ENCODE measurements at regions not wholly inside any gene's neighbourhood (a gene's known extent, or its start where the extent isn't known, plus 50 kb on each side); places are given as distances from the start of the nearest gene placed in this dataset.

- Histone ChIP-seq H3K9ac (ENCODE audit: insufficient read length, low read depth) (no peak overlapping the region), H3K9me3 (ENCODE audit: insufficient read depth, low read length) (no peaks in the 10 kb centered on the region), H3K4me1 (ENCODE audit: insufficient read depth, insufficient read length) (no peaks in the 10 kb centered on the region), H3K27me3 (ENCODE audit: insufficient read depth, insufficient read length) (no peaks in the 10 kb centered on the region), H3K36me3 (ENCODE audit: insufficient read depth, insufficient read length, low read length) (no peaks in the 10 kb centered on the region), H3K4me3 (ENCODE audit: insufficient read length, low read depth) (no peak overlapping the region)
- no peak for DNase-seq (ENCODE audit: low read depth, low spot score)
- no peak for TF ChIP-seq ZNF274 (IDR thresholded peaks at IDR 0.05; ENCODE audit: low read depth, low read length)
- no peak for TF ChIP-seq YY1 (IDR thresholded peaks at IDR 0.05; ENCODE audit: insufficient read depth, insufficient read length)
- TF ChIP-seq SUZ12 (IDR thresholded peaks at IDR 0.05; ENCODE audit: extremely low read depth, insufficient read depth, insufficient read length) = no peak
These were observed 257.8 kb upstream of the VLDLR start for GRCh38 chr9:2363781-2364180.

GRCh38 chr9:2367970-2368369 is 253.6 kb upstream of the VLDLR start:
- H3K4me3 ChIP-seq (ENCODE audit: insufficient read length, low read depth) = no peak overlapping the region

GRCh38 chr9:2373648-2374047 is 247.9 kb upstream of the VLDLR start:
- Histone ChIP-seq H3K4me3 (ENCODE audit: insufficient read length, low read depth) (no peak overlapping the region), H3K9ac (ENCODE audit: insufficient read length, low read depth) (no peak overlapping the region), H3K36me3 (ENCODE audit: insufficient read depth, insufficient read length, low read length) (no peaks in the 10 kb centered on the region), H3K9me3 (ENCODE audit: insufficient read depth, low read length) (0 out of 2 replicates have a peak, but pooled peaks cover 3% of the 10 kb centered on the region), H3K4me1 (ENCODE audit: insufficient read depth, insufficient read length) (no peaks in the 10 kb centered on the region), H3K27me3 (ENCODE audit: insufficient read depth, insufficient read length) (no peaks in the 10 kb centered on the region)
- no peak for DNase-seq (ENCODE audit: low read depth, low spot score)
- TF ChIP-seq ZNF274 (IDR thresholded peaks at IDR 0.05; ENCODE audit: low read depth, low read length) (no peak), SUZ12 (IDR thresholded peaks at IDR 0.05; ENCODE audit: extremely low read depth, insufficient read depth, insufficient read length) (no peak), YY1 (IDR thresholded peaks at IDR 0.05; ENCODE audit: insufficient read depth, insufficient read length) (no peak)

More at GRCh38 chr9:2367970-2368369, 253.6 kb upstream of the VLDLR start:
- Histone ChIP-seq H3K27me3 (ENCODE audit: insufficient read depth, insufficient read length) (no peaks in the 10 kb centered on the region), H3K36me3 (ENCODE audit: insufficient read depth, insufficient read length, low read length) (no peaks in the 10 kb centered on the region), H3K4me1 (ENCODE audit: insufficient read depth, insufficient read length) (no peaks in the 10 kb centered on the region), H3K9ac (ENCODE audit: insufficient read length, low read depth) (no peak overlapping the region), H3K9me3 (ENCODE audit: insufficient read depth, low read length) (no peaks in the 10 kb centered on the region)
- DNase-seq (ENCODE audit: low read depth, low spot score) = no peak
- TF ChIP-seq SUZ12 (IDR thresholded peaks at IDR 0.05; ENCODE audit: extremely low read depth, insufficient read depth, insufficient read length) (no peak), YY1 (IDR thresholded peaks at IDR 0.05; ENCODE audit: insufficient read depth, insufficient read length) (no peak), ZNF274 (IDR thresholded peaks at IDR 0.05; ENCODE audit: low read depth, low read length) (no peak)

DNA sequence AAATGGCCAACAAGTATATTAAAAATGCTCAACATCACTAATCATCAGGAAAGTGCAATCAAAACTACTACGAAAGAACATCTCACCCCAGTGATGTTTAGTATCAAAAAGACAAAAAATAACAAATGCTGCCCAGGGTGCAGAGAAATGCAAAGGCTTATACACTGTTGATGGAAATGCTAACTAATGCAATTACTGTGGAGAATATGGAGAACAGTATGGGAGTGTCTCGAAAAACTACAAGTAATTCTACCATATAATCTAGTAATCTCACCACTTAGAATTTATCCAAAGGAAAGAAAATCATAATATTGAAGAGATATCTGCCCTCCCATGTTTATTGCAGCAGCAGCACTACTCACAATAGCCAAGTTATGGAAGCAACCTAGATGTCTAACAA is 246.5 kb upstream of the VLDLR start:
- Histone ChIP-seq H3K36me3 (ENCODE audit: insufficient read depth, insufficient read length, low read length) (no peaks in the 10 kb centered on the region), H3K9me3 (ENCODE audit: insufficient read depth, low read length) (0 out of 2 replicates have a peak, but pooled peaks cover 3% of the 10 kb centered on the region), H3K27me3 (ENCODE audit: insufficient read depth, insufficient read length) (no peaks in the 10 kb centered on the region), H3K4me3 (ENCODE audit: insufficient read length, low read depth) (no peak overlapping the region), H3K4me1 (ENCODE audit: insufficient read depth, insufficient read length) (no peaks in the 10 kb centered on the region), H3K9ac (ENCODE audit: insufficient read length, low read depth) (no peak overlapping the region)
- TF ChIP-seq SUZ12 (IDR thresholded peaks at IDR 0.05; ENCODE audit: extremely low read depth, insufficient read depth, insufficient read length) = no peak
- TF ChIP-seq ZNF274 (IDR thresholded peaks at IDR 0.05; ENCODE audit: low read depth, low read length) = no peak
- TF ChIP-seq YY1 (IDR thresholded peaks at IDR 0.05; ENCODE audit: insufficient read depth, insufficient read length) = no peak
- DNase-seq (ENCODE audit: low read depth, low spot score) = no peak

DNA sequence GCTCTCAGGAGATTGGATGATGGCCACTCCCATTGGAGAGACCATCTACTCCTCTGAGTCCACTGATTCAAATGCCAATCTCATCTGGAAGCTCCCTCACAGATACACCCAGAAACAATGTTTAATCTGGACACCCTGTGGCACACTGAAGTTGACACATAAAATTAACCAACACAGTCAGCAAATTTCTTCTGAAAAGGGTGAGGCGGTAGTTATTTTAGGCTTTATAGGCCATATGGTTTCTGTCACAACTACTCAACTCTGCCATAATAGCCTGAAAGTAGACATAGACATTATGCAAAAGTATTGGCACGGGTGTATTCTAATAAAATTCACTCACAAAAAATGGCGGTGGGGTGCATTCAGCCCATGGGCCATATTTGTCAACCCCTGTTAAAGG is 244.5 kb upstream of the VLDLR start:
- H3K27me3 ChIP-seq (ENCODE audit: insufficient read depth, insufficient read length) = no peaks in the 10 kb centered on the region
- no peak for TF ChIP-seq SUZ12 (IDR thresholded peaks at IDR 0.05; ENCODE audit: extremely low read depth, insufficient read depth, insufficient read length)
- H3K4me1 ChIP-seq (ENCODE audit: insufficient read depth, insufficient read length) = no peaks in the 10 kb centered on the region
- H3K9ac ChIP-seq (ENCODE audit: insufficient read length, low read depth) = no peak overlapping the region
- H3K4me3 ChIP-seq (ENCODE audit: insufficient read length, low read depth) = no peak overlapping the region
- H3K9me3 ChIP-seq (ENCODE audit: insufficient read depth, low read length) = 0 out of 2 replicates have a peak, but pooled peaks cover 3% of the 10 kb centered on the region
- no peak for DNase-seq (ENCODE audit: low read depth, low spot score)
- H3K36me3 ChIP-seq (ENCODE audit: insufficient read depth, insufficient read length, low read length) = no peaks in the 10 kb centered on the region

DNA sequence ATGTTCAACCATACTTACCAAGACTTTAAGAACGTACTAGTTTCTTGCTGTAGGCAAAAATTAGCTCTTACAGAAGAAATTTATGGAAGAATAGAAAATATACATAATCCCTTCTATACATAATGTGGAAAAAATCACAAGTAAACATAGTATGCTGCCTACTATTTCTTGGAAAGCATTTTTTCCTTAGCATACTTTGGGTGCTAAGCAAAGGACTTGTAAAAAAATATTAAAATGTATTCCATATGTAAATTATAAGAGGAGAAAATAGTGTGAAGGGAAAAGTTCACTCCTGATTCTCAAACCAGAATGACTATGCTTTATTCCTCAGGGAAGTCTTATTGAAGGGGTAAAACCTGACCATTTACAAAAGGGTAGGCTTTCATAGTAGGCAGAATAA is 243.8 kb upstream of the VLDLR start:
- no peaks in the 10 kb centered on the region for H3K4me1 ChIP-seq (ENCODE audit: insufficient read depth, insufficient read length)
- H3K4me3 ChIP-seq (ENCODE audit: insufficient read length, low read depth) = no peak overlapping the region
- no peak for DNase-seq (ENCODE audit: low read depth, low spot score)
- no peaks in the 10 kb centered on the region for H3K36me3 ChIP-seq (ENCODE audit: insufficient read depth, insufficient read length, low read length)
- 0 out of 2 replicates have a peak, but pooled peaks cover 3% of the 10 kb centered on the region for H3K9me3 ChIP-seq (ENCODE audit: insufficient read depth, low read length)
- H3K27me3 ChIP-seq (ENCODE audit: insufficient read depth, insufficient read length) = no peaks in the 10 kb centered on the region
- TF ChIP-seq SUZ12 (IDR thresholded peaks at IDR 0.05; ENCODE audit: extremely low read depth, insufficient read depth, insufficient read length) = no peak
- TF ChIP-seq ZNF274 (IDR thresholded peaks at IDR 0.05; ENCODE audit: low read depth, low read length) = no peak
- TF ChIP-seq YY1 (IDR thresholded peaks at IDR 0.05; ENCODE audit: insufficient read depth, insufficient read length) = no peak
- no peak overlapping the region for H3K9ac ChIP-seq (ENCODE audit: insufficient read length, low read depth)

DNA sequence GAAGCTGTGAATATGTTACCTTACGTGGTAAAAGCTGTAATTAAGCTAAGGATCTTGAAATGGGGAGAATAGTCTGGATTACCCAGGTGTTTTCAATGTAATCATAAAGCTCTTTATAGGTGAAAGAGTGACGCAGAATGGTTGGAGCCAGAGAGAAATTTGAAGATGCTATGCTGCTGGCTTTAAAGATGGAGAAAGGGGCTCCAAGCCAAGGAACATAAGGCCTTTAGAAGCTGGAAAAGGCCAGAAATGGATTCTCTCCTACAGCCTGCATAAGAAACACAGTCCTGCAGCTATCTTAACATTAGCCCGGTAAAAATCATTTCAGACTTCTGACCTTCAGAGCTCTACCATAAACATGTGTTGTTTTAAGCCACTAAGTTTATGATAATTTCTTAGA is 243.3 kb upstream of the VLDLR start:
- no peaks in the 10 kb centered on the region for H3K4me1 ChIP-seq (ENCODE audit: insufficient read depth, insufficient read length)
- H3K4me3 ChIP-seq (ENCODE audit: insufficient read length, low read depth) = no peak overlapping the region
- H3K9me3 ChIP-seq (ENCODE audit: insufficient read depth, low read length) = 0 out of 2 replicates have a peak, but pooled peaks cover 3% of the 10 kb centered on the region
- no peaks in the 10 kb centered on the region for H3K36me3 ChIP-seq (ENCODE audit: insufficient read depth, insufficient read length, low read length)
- no peaks in the 10 kb centered on the region for H3K27me3 ChIP-seq (ENCODE audit: insufficient read depth, insufficient read length)
- no peak for DNase-seq (ENCODE audit: low read depth, low spot score)
- TF ChIP-seq ZNF274 (IDR thresholded peaks at IDR 0.05; ENCODE audit: low read depth, low read length) (no peak), SUZ12 (IDR thresholded peaks at IDR 0.05; ENCODE audit: extremely low read depth, insufficient read depth, insufficient read length) (no peak), YY1 (IDR thresholded peaks at IDR 0.05; ENCODE audit: insufficient read depth, insufficient read length) (no peak)
- H3K9ac ChIP-seq (ENCODE audit: insufficient read length, low read depth) = no peak overlapping the region

Measured in NT2/D1 (cell line).